ENCODE measurements at regions not wholly inside any gene's neighbourhood (a gene's known extent, or its start where the extent isn't known, plus 50 kb on each side); places are given as distances from the start of the nearest gene placed in this dataset.

DNA sequence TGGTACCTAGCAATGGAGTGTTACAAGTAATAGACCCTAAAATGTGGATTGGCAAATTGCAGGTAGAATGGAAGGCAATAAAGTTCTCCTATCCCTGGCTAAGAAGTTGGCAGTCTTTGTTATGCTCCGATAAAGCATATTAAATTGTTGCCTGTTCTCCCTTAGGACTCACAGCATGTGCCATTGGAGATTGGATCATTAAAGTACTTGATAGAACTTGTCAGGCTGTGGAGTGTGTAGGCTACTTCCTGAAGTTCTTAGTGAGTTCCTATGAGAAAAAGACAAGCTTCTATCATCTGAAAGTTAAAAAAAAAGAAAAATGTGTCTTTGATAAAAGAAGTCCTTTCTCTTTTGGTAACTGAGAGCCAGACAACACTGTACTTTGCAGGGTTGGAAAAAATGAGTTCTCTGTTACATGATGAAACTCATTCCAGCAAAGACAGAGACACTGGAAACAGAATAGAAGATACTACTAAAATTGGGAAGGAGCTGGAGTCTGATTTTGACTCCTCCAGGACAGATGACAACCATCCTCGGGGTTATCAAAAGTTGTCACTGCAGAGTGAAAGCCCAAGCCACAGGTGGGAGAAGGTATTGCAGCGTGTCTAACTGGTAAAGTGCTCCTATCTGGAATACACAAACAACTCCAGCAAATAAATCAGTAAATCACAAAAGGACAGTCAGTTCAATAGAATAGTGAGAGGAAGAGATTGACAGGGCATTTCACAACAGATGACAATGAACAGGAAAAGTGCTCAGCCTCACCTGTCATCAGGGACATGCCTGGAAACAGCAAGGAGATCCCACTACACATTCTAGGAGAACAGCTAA is 87.5 kb upstream of the WDR26 start:
- Histone ChIP-seq H3K4me1 (ENCODE audit: insufficient read depth, low read length) (no peaks in the 10 kb centered on the region), H3K4me3 (ENCODE audit: low read length) (no peak overlapping the region), H3K36me3 (ENCODE audit: insufficient read depth, low read length) (no peaks in the 10 kb centered on the region), H3K27me3 (ENCODE audit: control insufficient read depth in 1 of 2, insufficient read depth in 2 of 2, low read length in 2 of 2) (no peaks in the 10 kb centered on the region), H3K27ac (ENCODE audit: low read depth in 1 of 2, low read length in 2 of 2) (no peak overlapping the region), H3K9me3 (ENCODE audit: control insufficient read depth in 1 of 2, insufficient read depth in 1 of 2, low read length in 2 of 2) (no peaks in the 10 kb centered on the region)
- ChIA-PET POLR2A (no interaction called here), CTCF (interaction anchor here (0.7 kb wide), 1 partner anchor 1750 kb away, joined by 3 read pairs; no protein-coding TSS in a partner anchor)
- H3K27ac Mint-ChIP-seq: no peak overlapping the region
- intact Hi-C loops (cut with DNase I, micrococcal nuclease): no loop called here
- H3K27me3 Mint-ChIP-seq: no peaks in the 10 kb centered on the region
- H3K4me1 Mint-ChIP-seq (ENCODE audit: low read depth): no peaks in the 10 kb centered on the region
- no peaks in the 10 kb centered on the region for H3K36me3 Mint-ChIP-seq (ENCODE audit: low read depth)
- ATAC-seq (ENCODE audit: poor library complexity) (no peak), DNase-seq (no peak)
- no peaks in the 10 kb centered on the region for H3K9me3 Mint-ChIP-seq
- no peak overlapping the region for H3K4me3 Mint-ChIP-seq
- TF ChIP-seq, protein P1, sequence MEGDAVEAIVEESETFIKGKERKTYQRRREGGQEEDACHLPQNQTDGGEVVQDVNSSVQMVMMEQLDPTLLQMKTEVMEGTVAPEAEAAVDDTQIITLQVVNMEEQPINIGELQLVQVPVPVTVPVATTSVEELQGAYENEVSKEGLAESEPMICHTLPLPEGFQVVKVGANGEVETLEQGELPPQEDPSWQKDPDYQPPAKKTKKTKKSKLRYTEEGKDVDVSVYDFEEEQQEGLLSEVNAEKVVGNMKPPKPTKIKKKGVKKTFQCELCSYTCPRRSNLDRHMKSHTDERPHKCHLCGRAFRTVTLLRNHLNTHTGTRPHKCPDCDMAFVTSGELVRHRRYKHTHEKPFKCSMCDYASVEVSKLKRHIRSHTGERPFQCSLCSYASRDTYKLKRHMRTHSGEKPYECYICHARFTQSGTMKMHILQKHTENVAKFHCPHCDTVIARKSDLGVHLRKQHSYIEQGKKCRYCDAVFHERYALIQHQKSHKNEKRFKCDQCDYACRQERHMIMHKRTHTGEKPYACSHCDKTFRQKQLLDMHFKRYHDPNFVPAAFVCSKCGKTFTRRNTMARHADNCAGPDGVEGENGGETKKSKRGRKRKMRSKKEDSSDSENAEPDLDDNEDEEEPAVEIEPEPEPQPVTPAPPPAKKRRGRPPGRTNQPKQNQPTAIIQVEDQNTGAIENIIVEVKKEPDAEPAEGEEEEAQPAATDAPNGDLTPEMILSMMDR (IDR thresholded peaks at IDR 0.05): no peak

DNA sequence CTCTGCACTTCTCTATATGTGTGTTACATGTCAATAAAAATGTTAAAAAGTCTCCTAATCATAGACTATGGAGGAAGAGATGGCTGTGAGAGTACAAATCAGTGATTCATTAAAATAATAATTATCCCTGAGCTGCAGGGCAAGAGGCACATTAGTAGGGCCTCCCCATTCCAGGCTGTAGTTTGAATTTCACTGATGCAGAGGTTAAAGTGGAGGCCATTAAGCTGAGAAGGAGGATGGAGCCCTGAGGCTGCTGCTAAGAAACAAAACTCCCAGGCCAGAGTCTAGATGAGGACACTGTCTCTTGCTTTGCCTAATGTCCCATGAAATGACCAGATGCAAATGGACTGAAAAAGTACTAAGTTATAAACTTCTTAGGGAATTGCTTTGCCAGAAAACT is 89.1 kb upstream of the WDR26 start:
- Histone ChIP-seq H3K4me1 (ENCODE audit: insufficient read depth, low read length) (no peaks in the 10 kb centered on the region), H3K27me3 (ENCODE audit: control insufficient read depth in 1 of 2, insufficient read depth in 2 of 2, low read length in 2 of 2) (no peaks in the 10 kb centered on the region), H3K27ac (ENCODE audit: low read depth in 1 of 2, low read length in 2 of 2) (no peak overlapping the region), H3K4me3 (ENCODE audit: low read length) (no peak overlapping the region), H3K9me3 (ENCODE audit: control insufficient read depth in 1 of 2, insufficient read depth in 1 of 2, low read length in 2 of 2) (no peaks in the 10 kb centered on the region), H3K36me3 (ENCODE audit: insufficient read depth, low read length) (no peaks in the 10 kb centered on the region)
- ChIA-PET POLR2A (no interaction called here), CTCF (no interaction called here)
- intact Hi-C loops (cut with DNase I, micrococcal nuclease): no loop called here
- TF ChIP-seq, protein P1 (IDR thresholded peaks at IDR 0.05): no peak
- Mint-ChIP-seq H3K9me3 (no peaks in the 10 kb centered on the region), H3K27ac (no peak overlapping the region), H3K4me3 (no peak overlapping the region), H3K4me1 (ENCODE audit: low read depth) (no peaks in the 10 kb centered on the region), H3K36me3 (ENCODE audit: low read depth) (no peaks in the 10 kb centered on the region), H3K27me3 (no peaks in the 10 kb centered on the region)
- DNase-seq (no peak), ATAC-seq (ENCODE audit: poor library complexity) (no peak)

DNA sequence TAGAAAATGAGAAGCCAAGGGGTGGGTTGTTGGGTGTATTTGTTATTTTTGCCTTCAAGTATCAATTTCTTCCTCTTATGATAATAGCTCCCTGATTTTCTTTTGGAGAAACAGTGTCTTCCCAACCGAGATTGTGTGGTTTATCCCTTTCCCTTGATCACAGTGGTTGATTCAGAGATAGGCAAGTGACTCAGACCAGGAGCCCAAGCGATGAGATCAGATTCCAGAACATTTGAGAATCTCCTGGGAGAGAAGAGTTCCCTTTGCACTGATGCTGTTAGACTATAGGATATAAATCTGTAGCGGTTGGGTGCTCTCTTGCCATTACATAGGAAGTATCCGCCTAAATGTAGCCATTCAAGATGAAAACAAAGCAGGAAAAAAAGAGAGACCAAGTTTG is 90.1 kb upstream of the WDR26 start:
- Histone ChIP-seq H3K36me3 (ENCODE audit: insufficient read depth, low read length) (no peaks in the 10 kb centered on the region), H3K27ac (ENCODE audit: low read depth in 1 of 2, low read length in 2 of 2) (no peak overlapping the region), H3K9me3 (ENCODE audit: control insufficient read depth in 1 of 2, insufficient read depth in 1 of 2, low read length in 2 of 2) (no peaks in the 10 kb centered on the region), H3K27me3 (ENCODE audit: control insufficient read depth in 1 of 2, insufficient read depth in 2 of 2, low read length in 2 of 2) (no peaks in the 10 kb centered on the region), H3K4me3 (ENCODE audit: low read length) (no peak overlapping the region), H3K4me1 (ENCODE audit: insufficient read depth, low read length) (no peaks in the 10 kb centered on the region)
- H3K27ac Mint-ChIP-seq: no peak overlapping the region
- no peaks in the 10 kb centered on the region for H3K36me3 Mint-ChIP-seq (ENCODE audit: low read depth)
- intact Hi-C loops (cut with DNase I, micrococcal nuclease): no loop called here
- ATAC-seq (ENCODE audit: poor library complexity): no peak
- no peak overlapping the region for H3K4me3 Mint-ChIP-seq
- H3K27me3 Mint-ChIP-seq: no peaks in the 10 kb centered on the region
- DNase-seq: no peak
- no peaks in the 10 kb centered on the region for H3K9me3 Mint-ChIP-seq
- no peaks in the 10 kb centered on the region for H3K4me1 Mint-ChIP-seq (ENCODE audit: low read depth)
- CTCF ChIA-PET: no interaction called here
- POLR2A ChIA-PET: no interaction called here
- TF ChIP-seq, protein P1 (IDR thresholded peaks at IDR 0.05): no peak
